ENCODE measurements at regions not wholly inside any gene's neighbourhood (a gene's known extent, or its start where the extent isn't known, plus 50 kb on each side); places are given as distances from the start of the nearest gene placed in this dataset.

GRCh38 chr2:207371877-207372276, 157.9 kb upstream of the CREB1 start:
- no peak for TF ChIP-seq CTCF (IDR thresholded peaks at IDR 0.05)
- no peak for TF ChIP-seq POLR2A (IDR thresholded peaks at IDR 0.05)

Data from heart left ventricle (tissue), 13 donors.